Stomach (tissue), 8 donors: ENCODE measurements at regions not wholly inside any gene's neighbourhood (a gene's known extent, or its start where the extent isn't known, plus 50 kb on each side); places are given as distances from the start of the nearest gene placed in this dataset.

Experiments used
- DNase-seq, 2 donors: peaks; one replicate each; pipeline versions ENCODE4 v3.0.0 to v3.0.0-alpha.2; 2013 to 2019
- H3K27ac ChIP-seq, 5 donors: fragments of 200-600 bp in 4 of 5; sonication (generic) in 4 of 5; one replicate each; pipeline ENCODE4 v1.5.1; 2013 to 2019; ENCODE audit warnings: mild to moderate bottlenecking in 1 of 5, moderate library complexity in 1 of 5
- H3K27me3 ChIP-seq, 3 donors: fragments of 200-600 bp; sonication (generic); one replicate each; pipeline ENCODE4 v1.5.1; 2017 to 2019; ENCODE audit warnings: mixed run types in 1 of 3
- H3K36me3 ChIP-seq, 4 donors: fragments of 200-600 bp; sonication (generic); 1 replicate in 3 of 4; 2 replicates in 1 of 4; pipeline ENCODE4 v1.5.1; 2016 to 2019
- H3K4me1 ChIP-seq, 4 donors: fragments of 200-600 bp; sonication (generic); one replicate each; pipeline ENCODE4 v1.5.1; 2016 to 2019
- H3K4me3 ChIP-seq, 4 donors: fragments of 200-600 bp; sonication (generic) in 3 of 4; one replicate each; pipeline ENCODE4 v1.5.1; 2016 to 2019; ENCODE audit warnings: mild to moderate bottlenecking in 1 of 4
- H3K9me3 ChIP-seq, 4 donors: fragments of 200-600 bp; sonication (generic); one replicate each; pipeline ENCODE4 v1.5.1; 2016 to 2019
- EP300 ChIP-seq: sonication (generic); formaldehyde crosslinking; IDR thresholded peaks from one replicate; pipeline ENCODE4 v1.6.1; 2017; ENCODE audit warnings: antibody characterized with exemption
- POLR2A ChIP-seq, 4 donors: fragments of 450-650 bp; IDR thresholded peaks; one replicate each; pipeline ENCODE4 v1.6.1; 2016; ENCODE audit warnings: antibody characterized with exemption in 4 of 4, control low read depth in 2 of 4, mild to moderate bottlenecking in 1 of 4, moderate library complexity in 1 of 4
- POLR2AphosphoS5 ChIP-seq, 3 donors: sonication (generic); formaldehyde crosslinking; IDR thresholded peaks; one replicate each; pipeline ENCODE4 v1.6.1; 2016; ENCODE audit warnings: antibody characterized with exemption in 3 of 3
- WGBS, 5 donors: extraction: QIAGEN DNeasy Blood & Tissue Kit in 3 of 5; methylation state at CpG; one replicate each; pipeline versions ENCODE4 v1.1.5 to v1.1.7; 2013 to 2018; 5-methylcytosine and 5-hydroxymethylcytosine counted together
- intact Hi-C: fragments of 100-400 bp; cut with DNase I; formaldehyde crosslinking; loops from one replicate; pipeline ENCODE4 v1.15.1; 2023; ENCODE audit warnings: low total_unique reads
- TF ChIP-seq, protein P1 (sequence below), 7 experiments: fragments of 450-650 bp in 4 of 7; fragments of 200-600 bp in 3 of 7; sonication (generic) in 3 of 7; IDR thresholded peaks; one replicate each; pipeline ENCODE4 v1.5.1; 2016 to 2019; ENCODE audit warnings: antibody characterized with exemption in 7 of 7, control low read depth in 2 of 7, mild to moderate bottlenecking in 1 of 7
- donor health status: healthy with polysubstance abuse.
- donor health status: Bipolar disorder and iron deficiency.
- donor health status: healthy.

DNA sequence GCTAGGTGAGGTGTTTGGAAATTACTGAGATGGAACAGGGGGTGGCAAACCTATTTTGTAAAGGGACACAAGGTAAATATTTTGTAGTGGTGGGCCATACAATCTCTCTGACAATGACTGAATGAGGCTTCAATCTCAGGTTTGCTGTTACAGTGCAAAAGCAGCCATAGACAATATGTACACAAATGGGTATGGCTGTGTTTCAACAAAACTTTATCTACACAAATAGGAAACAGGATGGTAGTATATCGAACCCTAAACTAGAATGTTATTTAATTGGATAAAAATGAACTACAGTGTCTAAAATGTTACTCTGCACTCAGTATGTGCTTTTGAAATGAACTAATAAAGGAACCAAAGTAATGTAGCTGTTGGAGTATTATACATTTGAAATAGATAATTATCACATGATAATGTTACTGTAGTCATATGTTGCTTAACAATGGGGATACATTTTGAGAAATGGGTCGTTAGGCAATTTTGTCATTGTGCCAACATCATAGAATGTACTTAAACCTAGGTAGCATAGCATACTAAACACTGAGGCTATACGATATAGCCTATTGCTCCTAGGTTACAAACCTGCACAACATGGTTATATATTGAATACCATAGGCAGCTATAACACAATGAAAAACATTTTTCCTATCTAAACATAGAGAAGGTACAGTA is 495.2 kb upstream of the TBL1XR1 start:
- peaks cover 0 to 5% (median 0%) of the 10 kb centered on the region in 4 donors for H3K4me1 ChIP-seq
- WGBS, 5 donors = 54 to 67% (median 63%) methylated on average over 3 of the region's 3 CpGs
- no peaks in the 10 kb centered on the region for H3K9me3 ChIP-seq
- DNase-seq = no peak
- no peak overlapping the region for H3K27ac ChIP-seq
- intact Hi-C loops = no loop called here
- H3K36me3 ChIP-seq = no peaks in the 10 kb centered on the region
- no peak for TF ChIP-seq EP300
- H3K27me3 ChIP-seq = no peaks in the 10 kb centered on the region
- no peak overlapping the region for H3K4me3 ChIP-seq

DNA sequence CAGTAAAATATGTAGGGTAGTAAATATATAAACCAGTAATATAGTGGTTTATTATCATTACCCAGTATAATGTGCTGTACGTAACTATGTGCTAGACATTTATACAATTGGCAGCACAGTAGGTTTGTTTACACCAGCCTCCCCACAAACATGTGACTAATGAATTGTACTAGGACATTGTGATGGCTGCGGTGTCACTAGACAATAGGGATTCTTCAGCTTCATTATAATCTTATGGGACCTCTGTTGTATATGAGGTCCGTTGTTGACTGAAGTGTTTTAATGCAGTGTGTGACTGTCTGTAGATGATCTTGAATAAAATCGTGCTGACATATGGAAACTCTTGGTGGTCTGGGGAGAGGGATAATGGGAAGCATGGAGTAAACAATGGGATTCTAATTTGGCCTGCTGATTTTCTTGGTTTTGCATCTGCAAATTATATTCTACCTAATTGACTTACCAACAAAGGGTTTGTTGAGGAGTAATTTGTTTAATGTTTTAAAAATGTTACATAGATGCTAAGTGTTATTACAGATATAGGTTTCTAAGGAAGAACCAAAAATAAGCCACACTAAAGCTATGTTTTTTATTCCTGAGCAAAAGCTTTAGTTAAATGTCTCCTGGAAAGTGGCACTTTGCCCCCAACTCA is 496.5 kb upstream of the TBL1XR1 start:
- DNase-seq = no peak
- no peaks in the 10 kb centered on the region for H3K36me3 ChIP-seq
- 69 to 79% (median 76%) methylated on average over 4 of the region's 4 CpGs for WGBS, 5 donors
- no peak overlapping the region for H3K4me3 ChIP-seq
- no peaks in the 10 kb centered on the region for H3K9me3 ChIP-seq
- H3K27ac ChIP-seq = no peak overlapping the region
- intact Hi-C loops = no loop called here
- H3K27me3 ChIP-seq = no peaks in the 10 kb centered on the region
- peaks cover 0 to 5% (median 0%) of the 10 kb centered on the region in 4 donors for H3K4me1 ChIP-seq
- TF ChIP-seq POLR2AphosphoS5 (IDR thresholded peaks at IDR 0.05) = no peak
- no peak for TF ChIP-seq EP300
- no peak for TF ChIP-seq POLR2A (IDR thresholded peaks at IDR 0.05)
- TF ChIP-seq, protein P1, sequence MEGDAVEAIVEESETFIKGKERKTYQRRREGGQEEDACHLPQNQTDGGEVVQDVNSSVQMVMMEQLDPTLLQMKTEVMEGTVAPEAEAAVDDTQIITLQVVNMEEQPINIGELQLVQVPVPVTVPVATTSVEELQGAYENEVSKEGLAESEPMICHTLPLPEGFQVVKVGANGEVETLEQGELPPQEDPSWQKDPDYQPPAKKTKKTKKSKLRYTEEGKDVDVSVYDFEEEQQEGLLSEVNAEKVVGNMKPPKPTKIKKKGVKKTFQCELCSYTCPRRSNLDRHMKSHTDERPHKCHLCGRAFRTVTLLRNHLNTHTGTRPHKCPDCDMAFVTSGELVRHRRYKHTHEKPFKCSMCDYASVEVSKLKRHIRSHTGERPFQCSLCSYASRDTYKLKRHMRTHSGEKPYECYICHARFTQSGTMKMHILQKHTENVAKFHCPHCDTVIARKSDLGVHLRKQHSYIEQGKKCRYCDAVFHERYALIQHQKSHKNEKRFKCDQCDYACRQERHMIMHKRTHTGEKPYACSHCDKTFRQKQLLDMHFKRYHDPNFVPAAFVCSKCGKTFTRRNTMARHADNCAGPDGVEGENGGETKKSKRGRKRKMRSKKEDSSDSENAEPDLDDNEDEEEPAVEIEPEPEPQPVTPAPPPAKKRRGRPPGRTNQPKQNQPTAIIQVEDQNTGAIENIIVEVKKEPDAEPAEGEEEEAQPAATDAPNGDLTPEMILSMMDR (IDR thresholded peaks at IDR 0.05) = no peak

DNA sequence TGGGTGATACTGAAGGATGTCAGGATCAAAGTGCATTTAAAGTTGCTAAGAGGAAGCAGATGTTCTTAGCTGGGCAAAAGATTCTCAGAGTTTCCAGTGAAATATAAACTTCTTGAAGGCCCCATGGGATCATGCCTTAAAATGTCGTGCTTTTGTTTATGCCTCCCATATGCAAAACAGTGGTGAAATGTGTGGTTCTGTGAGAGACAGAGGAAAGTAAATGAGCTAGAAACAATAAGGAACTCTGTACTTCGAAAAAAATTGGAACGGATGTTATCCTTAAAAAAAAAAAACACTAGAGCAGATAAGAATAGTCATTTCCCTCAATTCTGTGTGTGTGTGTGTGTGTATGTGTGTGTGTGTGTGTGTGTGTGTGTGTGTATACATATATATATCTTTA is 497.0 kb upstream of the TBL1XR1 start:
- Histone ChIP-seq H3K36me3 (no peaks in the 10 kb centered on the region), H3K27ac (no peak overlapping the region), H3K9me3 (no peaks in the 10 kb centered on the region), H3K27me3 (no peaks in the 10 kb centered on the region), H3K4me3 (no peak overlapping the region), H3K4me1 (peaks cover 0 to 5% (median 0%) of the 10 kb centered on the region in 4 donors)
- peak in 1 of 2 donors; percentile 65 for DNase-seq
- intact Hi-C loops = no loop called here
- 11 to 26% (median 17%) methylated on average over 3 of the region's 3 CpGs for WGBS, 5 donors
- no peak for TF ChIP-seq POLR2A (IDR thresholded peaks at IDR 0.05)
- TF ChIP-seq POLR2AphosphoS5 (IDR thresholded peaks at IDR 0.05) = no peak
- TF ChIP-seq, protein P1 (IDR thresholded peaks at IDR 0.05) = no peak
- no peak for TF ChIP-seq EP300

DNA sequence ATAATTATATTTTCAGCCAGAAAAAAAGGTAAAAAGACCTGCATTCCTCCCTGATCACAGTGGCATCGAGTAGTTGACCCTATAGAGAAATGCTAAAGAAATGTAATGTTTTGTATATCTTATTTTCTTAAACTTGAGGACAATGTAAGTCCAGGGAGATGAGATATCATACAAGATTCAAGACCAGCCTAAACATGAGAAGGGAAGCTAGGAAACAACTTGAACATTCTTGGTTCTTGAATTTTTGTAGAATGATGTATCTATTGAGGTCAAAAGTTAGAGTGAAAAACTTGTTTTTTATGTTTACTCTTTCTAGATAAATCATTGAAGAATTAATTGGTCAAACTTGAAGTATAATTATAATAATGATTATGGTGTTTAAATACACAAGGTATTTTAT is 497.7 kb upstream of the TBL1XR1 start:
- H3K4me3 ChIP-seq = no peak overlapping the region
- no peaks in the 10 kb centered on the region for H3K9me3 ChIP-seq
- no peaks in the 10 kb centered on the region for H3K36me3 ChIP-seq
- WGBS, 5 donors = 63 to 83% (median 80%) methylated on average over 1 of the region's 1 CpG
- no peak for DNase-seq
- H3K27ac ChIP-seq = no peak overlapping the region
- intact Hi-C loops = no loop called here
- peaks cover 0 to 5% (median 0%) of the 10 kb centered on the region in 4 donors for H3K4me1 ChIP-seq
- no peak for TF ChIP-seq POLR2AphosphoS5 (IDR thresholded peaks at IDR 0.05)
- TF ChIP-seq POLR2A (IDR thresholded peaks at IDR 0.05) = no peak
- TF ChIP-seq EP300 = no peak
- TF ChIP-seq, protein P1 (IDR thresholded peaks at IDR 0.05) = no peak
- no peaks in the 10 kb centered on the region for H3K27me3 ChIP-seq

DNA sequence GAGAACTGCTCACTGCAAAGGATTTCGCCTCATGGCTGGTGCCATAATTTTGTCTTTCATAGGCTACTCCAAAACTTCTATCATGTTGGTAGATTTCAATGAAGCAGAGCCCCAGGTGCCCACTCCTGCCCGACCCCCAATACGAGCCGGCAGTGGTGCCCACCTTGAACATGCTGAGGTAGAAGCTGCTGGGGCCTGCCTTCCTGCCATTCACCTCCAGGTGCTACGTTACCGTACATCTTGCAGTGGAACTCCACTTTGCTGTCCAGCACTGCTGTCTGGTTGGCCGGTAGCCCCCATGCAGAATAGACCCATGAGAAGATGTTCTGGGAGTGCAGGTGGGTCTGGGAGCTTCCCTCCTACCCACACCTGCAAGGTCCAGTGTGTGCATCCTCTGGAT is 502.8 kb upstream of the TBL1XR1 start:
- no peak overlapping the region for H3K27ac ChIP-seq
- intact Hi-C loops = no loop called here
- TF ChIP-seq EP300 (no peak), POLR2AphosphoS5 (IDR thresholded peaks at IDR 0.05) (no peak), POLR2A (IDR thresholded peaks at IDR 0.05) (no peak)
- TF ChIP-seq, protein P1 (IDR thresholded peaks at IDR 0.05) = no peak
- 89 to 99% (median 95%) methylated on average over 6 to 7 of the region's 7 CpGs for WGBS, 5 donors
- no peaks in the 10 kb centered on the region for H3K9me3 ChIP-seq
- H3K4me1 ChIP-seq = no peaks in the 10 kb centered on the region
- H3K36me3 ChIP-seq = no peaks in the 10 kb centered on the region
- no peaks in the 10 kb centered on the region for H3K27me3 ChIP-seq
- no peak overlapping the region for H3K4me3 ChIP-seq
- DNase-seq = no peak
